ENCODE measurements at regions not wholly inside any gene's neighbourhood (a gene's known extent, or its start where the extent isn't known, plus 50 kb on each side); places are given as distances from the start of the nearest gene placed in this dataset.

- ChIA-PET POLR2A (ENCODE audit: partially characterized antibody) (no interaction called here), CTCF (ENCODE audit: partially characterized antibody) (no interaction called here)
- Histone ChIP-seq H3K4me2 (ENCODE audit: insufficient read depth in 1 of 2, low read depth in 2 of 2, low read length in 2 of 2) (no peak overlapping the region), H2AFZ (ENCODE audit: low read length) (no peak overlapping the region), H3K27me3 (replicated peaks in 1 of 4; ENCODE audit: control insufficient read depth in 3 of 4, extremely low read depth in 1 of 4, insufficient read depth in 3 of 4, low read length in 3 of 4) (no peaks in the 10 kb centered on the region), H2BK15ac (ENCODE audit: low read length) (no peak overlapping the region), H3K9ac (replicated peaks in 1 of 4; ENCODE audit: extremely low read depth in 1 of 4, low read depth in 3 of 4, low read length in 3 of 4) (no peak overlapping the region), H2BK120ac (replicated peaks; ENCODE audit: low read depth, low read length) (no peak overlapping the region), H4K91ac (replicated peaks; ENCODE audit: insufficient read length, low read length) (no peak overlapping the region), H2BK5ac (ENCODE audit: low read depth, low read length) (no peak overlapping the region), H3K4me1 (replicated peaks in 1 of 4; ENCODE audit: control insufficient read depth in 3 of 4, insufficient read depth in 4 of 4, low read length in 3 of 4) (no peaks in the 10 kb centered on the region), H4K20me1 (replicated peaks in 1 of 2; ENCODE audit: control insufficient read depth in 1 of 2, insufficient read depth in 2 of 2, low read length in 2 of 2) (no peaks in the 10 kb centered on the region), H4K8ac (ENCODE audit: extremely low read depth, insufficient read depth, low read length) (no peak overlapping the region), H2AK5ac (ENCODE audit: low read depth, low read length) (no peak overlapping the region), H3K9me3 (ENCODE audit: insufficient read depth in 2 of 2, low read depth in 1 of 2, low read length in 1 of 2) (no peaks in the 10 kb centered on the region), H4K5ac (ENCODE audit: insufficient read length, low read depth, low read length) (no peak overlapping the region), H3K14ac (ENCODE audit: insufficient read length) (no peak overlapping the region), H3K36me3 (ENCODE audit: control insufficient read depth in 2 of 4, insufficient read depth in 4 of 4, low read length in 3 of 4) (no peaks in the 10 kb centered on the region), H3K23me2 (ENCODE audit: low read depth, low read length) (no peaks in the 10 kb centered on the region), H3K23ac (ENCODE audit: insufficient read length) (no peak overlapping the region), H3K79me1 (ENCODE audit: low read depth, low read length) (no peaks in the 10 kb centered on the region), H3K4me3 (ENCODE audit: extremely low read depth in 1 of 4, insufficient read depth in 2 of 4, low read depth in 3 of 4, low read length in 4 of 4) (no peak overlapping the region), H3K27ac (ENCODE audit: low read depth, low read length) (no peak overlapping the region), H2BK12ac (ENCODE audit: low read depth, low read length) (no peak overlapping the region), H3K18ac (ENCODE audit: extremely low read depth, low read length) (no peak overlapping the region), H3K4ac (replicated peaks; ENCODE audit: insufficient read length, low read depth, low read length) (no peak overlapping the region), H2BK20ac (ENCODE audit: low read length) (no peak overlapping the region), H3K79me2 (ENCODE audit: control insufficient read depth in 1 of 2, insufficient read depth in 2 of 2, low read length in 2 of 2) (no peaks in the 10 kb centered on the region), H3K56ac (replicated peaks; ENCODE audit: insufficient read length, low read depth, low read length) (no peak overlapping the region)
- 82% methylated on average over 5 of the region's 5 CpGs; no CpG with 5 or more reads in 1 of the 2 experiments for WGBS, 2 experiments (ENCODE audit: extremely low coverage in 1 of 2, insufficient coverage in 1 of 2, insufficient read length in 1 of 2, insufficient replicate concordance in 2 of 2, low coverage in 1 of 2, low lambda C conversion rate in 2 of 2, missing lambda C conversion rate in 1 of 2)
- DNase-seq (ENCODE audit: low read depth in 1 of 2, low spot score in 2 of 2) (no peak), FAIRE-seq (no peak)
- TF ChIP-seq MAX (IDR thresholded peaks at IDR 0.05): no peak
- no peak for TF ChIP-seq EZH2 (IDR thresholded peaks at IDR 0.05; ENCODE audit: low read depth, low read length, severe bottlenecking)
These were observed 211.4 kb downstream of the CMPK2 start for GRCh38 chr2:6654279-6654678.

Data from H1 (cell line).